Skin epidermis (tissue), 12 donors: ENCODE measurements at regions not wholly inside any gene's neighbourhood (a gene's known extent, or its start where the extent isn't known, plus 50 kb on each side); places are given as distances from the start of the nearest gene placed in this dataset.
"Not testable (repeated sequence)": the region's sequence is repeated elsewhere in the genome, so short reads cannot be mapped to it uniquely, and the experiment has no call there.

Experiments used
- H3K27ac ChIP-seq, 21 experiments: fragments of 200-600 bp; sonication (generic) in 11 of 21; one replicate each; pipeline ENCODE4 v1.5.0; 2020; ENCODE audit warnings: mild to moderate bottlenecking in 3 of 21, inconsistent platforms in 2 of 21, moderate library complexity in 2 of 21
- H3K4me3 ChIP-seq, 7 experiments: fragments of 200-600 bp; sonication (generic) in 2 of 7; one replicate each; pipeline ENCODE4 v1.5.0; 2020; ENCODE audit warnings: inconsistent platforms in 2 of 7, mild to moderate bottlenecking in 2 of 7, moderate library complexity in 1 of 7

DNA sequence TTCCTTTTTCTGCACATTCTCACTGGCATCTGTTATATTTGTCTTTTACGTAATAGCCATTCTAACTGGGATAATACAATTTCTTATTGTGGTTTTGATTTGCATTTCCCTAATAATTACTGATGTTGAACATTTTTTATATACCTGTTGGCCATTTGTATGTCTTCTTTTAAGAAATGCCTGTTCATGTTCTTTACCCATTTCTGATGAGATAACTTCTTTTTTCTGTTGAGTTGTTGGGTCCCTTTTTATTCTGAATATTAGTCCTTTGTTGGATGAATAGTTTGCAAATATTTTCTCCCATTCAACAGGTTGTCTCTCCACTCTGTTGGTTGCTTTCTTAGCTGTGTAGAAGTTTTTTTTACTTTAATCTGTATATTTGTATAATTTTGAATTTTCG, 147.7 kb upstream of the TRPC4 start:
- no peak overlapping the region for H3K4me3 ChIP-seq
- H3K27ac ChIP-seq: no peak overlapping the region

- Histone ChIP-seq H3K27ac (no peak overlapping the region), H3K4me3 (no peak overlapping the region)
Measured at GRCh38 chr13:38013676-38014075, 144.1 kb upstream of the TRPC4 start.

DNA sequence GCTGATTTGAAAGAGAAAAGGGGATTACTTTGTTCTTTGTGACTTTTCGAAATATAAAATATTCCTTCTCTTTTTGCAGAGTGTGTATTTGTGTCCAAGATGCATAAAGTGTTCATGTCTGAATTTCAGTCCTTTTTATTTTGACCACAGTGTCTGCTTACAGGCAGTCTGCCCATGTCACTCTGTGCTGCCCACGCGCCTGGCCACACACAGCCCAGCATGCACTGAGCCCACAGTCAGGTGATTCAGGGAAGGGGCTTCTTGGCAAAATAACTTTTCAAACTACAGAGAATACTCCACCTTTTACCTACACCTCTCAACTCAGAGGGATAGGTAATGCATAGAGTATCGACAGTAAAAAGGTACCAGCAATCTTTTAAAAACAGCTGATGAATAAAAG, 142.5 kb upstream of the TRPC4 start:
- no peak overlapping the region for H3K4me3 ChIP-seq
- no peak overlapping the region for H3K27ac ChIP-seq

DNA sequence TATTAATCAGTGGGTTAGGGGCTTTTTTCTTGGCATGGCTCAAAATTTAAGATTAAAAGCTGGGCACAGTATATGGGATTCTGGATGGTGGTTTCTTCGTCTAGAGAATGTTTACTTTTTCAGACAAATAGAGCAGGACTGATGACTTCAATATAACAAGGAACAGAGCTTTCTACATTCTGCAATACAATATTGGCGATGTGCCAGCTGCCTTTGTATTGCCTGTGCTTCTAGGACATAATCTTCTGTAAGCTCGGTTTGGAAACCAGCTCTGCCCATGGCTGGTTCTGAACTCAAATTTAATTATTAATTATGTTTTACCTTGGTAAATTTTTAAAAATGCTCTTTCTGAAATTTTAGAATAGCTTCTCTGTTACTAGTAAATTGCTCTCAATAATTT, 139.1 kb upstream of the TRPC4 start:
- Histone ChIP-seq H3K4me3 (no peak overlapping the region), H3K27ac (no peak overlapping the region)

GRCh38 chr13:38002606-38003005, 133.0 kb upstream of the TRPC4 start:
- no peak overlapping the region for H3K27ac ChIP-seq
- H3K4me3 ChIP-seq: no peak overlapping the region

- no peak overlapping the region for H3K27ac ChIP-seq
- no peak overlapping the region for H3K4me3 ChIP-seq
Measured at GRCh38 chr13:37997641-37998040, 128.1 kb upstream of the TRPC4 start.

- Histone ChIP-seq H3K27ac (no peak overlapping the region), H3K4me3 (no peak overlapping the region)
Measured at GRCh38 chr13:37995092-37995491, 125.5 kb upstream of the TRPC4 start.

DNA sequence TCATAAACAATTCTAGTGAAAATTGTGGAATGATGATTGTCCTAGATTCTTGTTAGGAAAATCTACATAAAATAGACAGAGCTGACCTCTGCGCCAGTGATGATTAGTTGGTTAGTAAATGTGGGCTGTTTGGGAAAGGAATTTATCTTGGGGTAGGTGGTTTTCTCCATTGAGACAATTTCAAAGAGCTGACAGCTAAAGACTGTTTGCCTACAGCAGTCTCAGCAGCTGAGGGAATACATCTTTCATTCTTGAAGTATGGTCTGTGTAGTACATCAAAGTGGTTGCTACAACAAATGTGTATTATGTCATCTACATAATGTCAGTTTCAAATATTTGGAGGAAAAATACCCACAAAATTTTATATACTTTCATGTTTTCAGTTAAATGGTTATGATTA, 117.2 kb upstream of the TRPC4 start:
- Histone ChIP-seq H3K27ac (no peak overlapping the region), H3K4me3 (no peak overlapping the region)

- Histone ChIP-seq H3K27ac (no peak overlapping the region), H3K4me3 (no peak overlapping the region)
Measured at GRCh38 chr13:37985281-37985680, 115.7 kb upstream of the TRPC4 start.

- H3K4me3 ChIP-seq: no peak overlapping the region
- H3K27ac ChIP-seq: no peak overlapping the region
Measured at GRCh38 chr13:37984357-37984756, 114.8 kb upstream of the TRPC4 start.

- Histone ChIP-seq H3K4me3 (no peak overlapping the region), H3K27ac (no peak overlapping the region)
Measured at GRCh38 chr13:37981932-37982331, 112.4 kb upstream of the TRPC4 start.

GRCh38 chr13:37978680-37979079, 109.1 kb upstream of the TRPC4 start:
- Histone ChIP-seq H3K4me3 (no peak overlapping the region), H3K27ac (no peak overlapping the region)

- no peak overlapping the region for H3K27ac ChIP-seq
- H3K4me3 ChIP-seq: no peak overlapping the region
Measured at GRCh38 chr13:37968555-37968954, 99.0 kb upstream of the TRPC4 start.

DNA sequence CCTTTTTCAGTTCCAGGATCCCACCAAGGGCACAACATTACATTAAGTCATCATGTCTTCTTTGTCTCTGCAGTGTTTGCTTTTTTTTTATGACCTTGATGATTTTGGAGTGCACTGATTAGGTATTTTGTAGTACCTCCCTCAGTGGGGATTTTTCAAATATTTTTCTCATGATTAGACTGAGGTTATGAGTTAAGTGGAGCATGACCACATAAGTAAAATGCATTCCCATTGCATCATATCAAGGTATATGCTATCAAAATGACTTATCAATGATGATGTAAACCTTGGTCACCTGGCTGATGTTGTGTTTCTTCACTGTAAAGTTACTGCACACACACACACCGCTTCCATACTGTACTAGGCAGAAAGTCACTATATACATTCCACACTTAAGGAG, 96.7 kb upstream of the TRPC4 start:
- Histone ChIP-seq H3K4me3 (no peak overlapping the region), H3K27ac (no peak overlapping the region)

- Histone ChIP-seq H3K27ac (no peak overlapping the region), H3K4me3 (no peak overlapping the region)
Measured at GRCh38 chr13:37960427-37960826, 90.9 kb upstream of the TRPC4 start.

DNA sequence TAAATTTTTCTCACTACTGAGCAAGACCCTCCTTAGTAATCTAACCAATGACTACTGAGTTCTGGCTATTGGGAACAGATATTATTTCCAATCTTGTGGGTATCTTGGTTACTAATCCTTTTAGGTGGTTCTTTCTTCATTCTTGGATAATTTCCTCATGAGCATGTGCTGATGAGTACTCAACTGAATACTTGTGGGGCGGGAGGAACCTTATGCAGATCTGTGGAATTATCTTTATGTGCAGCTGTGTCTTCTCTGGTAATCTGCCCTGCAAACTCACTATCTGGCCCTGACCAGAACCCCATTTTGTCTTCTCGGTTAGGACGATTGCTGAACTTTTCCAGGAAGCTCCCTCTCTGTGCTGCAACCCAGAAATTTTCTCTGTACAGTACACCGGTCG, 89.7 kb upstream of the TRPC4 start:
- Histone ChIP-seq H3K27ac (no peak overlapping the region), H3K4me3 (no peak overlapping the region)

DNA sequence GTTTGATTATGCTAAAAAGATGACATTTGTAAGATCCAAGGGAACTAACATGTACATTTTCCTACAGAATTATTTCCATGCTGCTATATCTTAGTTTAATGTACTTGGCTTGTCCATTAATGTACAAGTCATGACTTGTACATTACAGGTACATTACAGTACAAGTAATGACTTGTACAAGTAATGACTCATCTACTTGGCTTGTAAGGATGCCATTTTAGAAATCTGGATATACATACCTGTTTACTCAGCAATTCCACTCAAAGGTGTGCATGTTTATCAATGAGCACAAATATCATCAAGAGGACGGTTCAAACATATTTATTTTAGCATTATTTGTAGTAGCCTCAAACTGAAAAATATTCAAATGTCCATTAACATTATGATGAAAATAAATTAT, 87.0 kb upstream of the TRPC4 start:
- no peak overlapping the region for H3K27ac ChIP-seq
- H3K4me3 ChIP-seq: no peak overlapping the region

- H3K4me3 ChIP-seq, H3K27ac ChIP-seq: not testable (repeated sequence)
Measured at GRCh38 chr13:37954597-37954996, 85.0 kb upstream of the TRPC4 start.

- no peak overlapping the region for H3K27ac ChIP-seq
- no peak overlapping the region for H3K4me3 ChIP-seq
Measured at GRCh38 chr13:37954191-37954590, 84.6 kb upstream of the TRPC4 start.

GRCh38 chr13:37953696-37954095, 84.1 kb upstream of the TRPC4 start:
- Histone ChIP-seq H3K27ac (no peak overlapping the region), H3K4me3 (no peak overlapping the region)

DNA sequence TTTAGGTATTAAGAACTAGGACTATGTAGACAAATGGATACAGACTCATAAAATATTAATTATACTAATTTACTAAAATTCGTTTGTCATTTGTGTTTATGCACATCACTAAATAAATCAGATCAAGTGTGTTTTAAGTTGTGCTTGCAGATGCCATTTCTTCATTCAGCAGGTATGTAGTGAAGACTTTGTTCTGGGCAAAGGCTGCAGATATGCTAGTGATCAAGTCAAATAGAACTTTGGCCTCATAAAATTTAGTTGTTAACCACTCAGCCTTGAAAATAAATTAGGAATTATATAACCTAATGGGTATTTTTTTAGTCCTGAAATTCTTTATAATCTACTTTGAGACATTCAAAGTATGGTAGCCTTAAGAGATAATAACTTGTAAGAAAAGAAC, 80.4 kb upstream of the TRPC4 start:
- Histone ChIP-seq H3K27ac (no peak overlapping the region), H3K4me3 (no peak overlapping the region)

DNA sequence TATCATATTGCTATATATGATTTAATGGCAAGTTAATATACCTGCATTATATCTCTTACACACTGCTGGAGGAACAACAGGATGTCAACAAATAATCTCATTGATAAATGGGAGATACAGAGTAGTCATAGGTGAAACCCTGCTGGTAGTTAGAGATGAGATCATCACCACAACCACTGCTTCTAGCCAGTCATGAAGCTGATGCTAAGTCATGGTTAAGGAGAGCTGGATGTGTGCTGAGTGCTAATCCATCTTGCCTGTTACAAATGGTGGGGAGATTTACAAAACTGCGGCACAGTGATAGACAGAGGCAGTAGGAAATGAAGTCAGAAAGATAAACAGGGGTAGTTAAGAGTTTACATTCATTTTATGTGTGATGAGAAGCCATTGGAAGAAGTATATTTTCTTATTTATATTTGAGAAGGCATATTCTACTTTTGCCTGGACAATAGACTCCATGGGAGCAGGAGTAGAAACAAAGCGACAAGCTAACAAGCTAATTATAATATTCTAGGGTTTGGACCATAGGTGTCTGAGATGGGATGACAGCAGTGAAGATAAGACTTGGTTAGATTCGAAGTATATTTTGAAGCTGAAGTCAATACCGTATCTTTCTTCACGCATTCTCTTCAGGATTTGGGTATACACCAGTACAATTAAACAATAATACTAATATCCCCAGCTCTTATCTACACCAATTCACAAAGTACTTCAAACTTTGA, 78.0 kb upstream of the TRPC4 start:
- H3K4me3 ChIP-seq: no peak overlapping the region
- no peak overlapping the region for H3K27ac ChIP-seq
